Tibial nerve (tissue), 4 donors: ENCODE measurements at regions not wholly inside any gene's neighbourhood (a gene's known extent, or its start where the extent isn't known, plus 50 kb on each side); places are given as distances from the start of the nearest gene placed in this dataset.

Source experiments
- EP300 ChIP-seq, 2 donors: sonication (generic); formaldehyde crosslinking; IDR thresholded peaks; one replicate each; pipeline ENCODE4 v1.6.1; 2017; ENCODE audit warnings: antibody characterized with exemption in 2 of 2, mild to moderate bottlenecking in 1 of 2
- POLR2A ChIP-seq, 2 donors: fragments of 450-650 bp; IDR thresholded peaks; one replicate each; pipeline ENCODE4 v1.6.1; 2017; ENCODE audit warnings: antibody characterized with exemption in 2 of 2, mild to moderate bottlenecking in 2 of 2, moderate library complexity in 2 of 2
- TF ChIP-seq, protein P1 (sequence below), 5 experiments: fragments of 200-600 bp in 3 of 5; fragments of 450-650 bp in 2 of 5; sonication (generic) in 3 of 5; IDR thresholded peaks; one replicate each; pipeline ENCODE4 v1.5.1; 2016 to 2019; ENCODE audit warnings: antibody characterized with exemption in 5 of 5, mild to moderate bottlenecking in 3 of 5, moderate library complexity in 2 of 5

DNA sequence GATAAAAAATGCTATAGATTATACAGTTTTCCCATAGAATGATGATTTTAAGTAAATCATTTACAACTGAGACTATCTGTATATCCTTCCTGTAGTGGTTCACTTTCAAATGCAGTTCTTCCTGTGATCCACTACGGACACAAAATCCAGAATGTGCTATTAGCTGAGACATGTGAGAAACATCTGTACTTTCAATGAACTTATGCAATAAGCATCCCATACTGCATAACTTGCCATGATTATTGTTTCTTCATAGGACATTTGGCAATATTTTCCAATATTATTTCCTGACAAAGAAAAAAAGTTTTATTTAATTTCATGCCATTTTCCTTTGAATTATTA lies 83.5 kb upstream of the PRDX6 start:
- TF ChIP-seq, protein P1, sequence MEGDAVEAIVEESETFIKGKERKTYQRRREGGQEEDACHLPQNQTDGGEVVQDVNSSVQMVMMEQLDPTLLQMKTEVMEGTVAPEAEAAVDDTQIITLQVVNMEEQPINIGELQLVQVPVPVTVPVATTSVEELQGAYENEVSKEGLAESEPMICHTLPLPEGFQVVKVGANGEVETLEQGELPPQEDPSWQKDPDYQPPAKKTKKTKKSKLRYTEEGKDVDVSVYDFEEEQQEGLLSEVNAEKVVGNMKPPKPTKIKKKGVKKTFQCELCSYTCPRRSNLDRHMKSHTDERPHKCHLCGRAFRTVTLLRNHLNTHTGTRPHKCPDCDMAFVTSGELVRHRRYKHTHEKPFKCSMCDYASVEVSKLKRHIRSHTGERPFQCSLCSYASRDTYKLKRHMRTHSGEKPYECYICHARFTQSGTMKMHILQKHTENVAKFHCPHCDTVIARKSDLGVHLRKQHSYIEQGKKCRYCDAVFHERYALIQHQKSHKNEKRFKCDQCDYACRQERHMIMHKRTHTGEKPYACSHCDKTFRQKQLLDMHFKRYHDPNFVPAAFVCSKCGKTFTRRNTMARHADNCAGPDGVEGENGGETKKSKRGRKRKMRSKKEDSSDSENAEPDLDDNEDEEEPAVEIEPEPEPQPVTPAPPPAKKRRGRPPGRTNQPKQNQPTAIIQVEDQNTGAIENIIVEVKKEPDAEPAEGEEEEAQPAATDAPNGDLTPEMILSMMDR (IDR thresholded peaks at IDR 0.05) = no peak
- TF ChIP-seq POLR2A (IDR thresholded peaks at IDR 0.05) = no peak
- no peak for TF ChIP-seq EP300 (IDR thresholded peaks at IDR 0.05)
